Natural killer cell treated with Interleukin-12 subunit alpha and Interleukin-12 subunit beta and Interleukin-15 and Interleukin-18, amount 100 ng/mL, for 72 hours (primary cell): ENCODE measurements at regions not wholly inside any gene's neighbourhood (a gene's known extent, or its start where the extent isn't known, plus 50 kb on each side); places are given as distances from the start of the nearest gene placed in this dataset.

ENCODE experiments used
- ATAC-seq, 2 donors: fragments of 150-1000 bp; cut with Tn5 transposase in 1 of 2; sonication (Bioruptor Pico), chemical (Tn5 transposase) in 1 of 2; 2 replicates each; pipeline ENCODE4 v1.10.0; 2021
- DNase-seq: peaks from one replicate; pipeline ENCODE4 v3.0.0; 2022; ENCODE audit warnings: low spot score
- H3K27ac Mint-ChIP-seq, 2 donors: 1 replicate in 1 of 2; 2 replicates in 1 of 2; pipeline ENCODE4 v1.8.0; 2022; ENCODE audit warnings: mixed read lengths in 2 of 2, mild to moderate bottlenecking in 1 of 2, moderate library complexity in 1 of 2
- H3K27me3 Mint-ChIP-seq, 2 donors: 1 replicate in 1 of 2; 2 replicates in 1 of 2; pipeline ENCODE4 v1.8.0; 2022; ENCODE audit warnings: mixed read lengths in 2 of 2
- H3K36me3 Mint-ChIP-seq: one replicate; pipeline ENCODE4 v1.8.0; 2022; ENCODE audit warnings: mixed read lengths
- H3K4me1 Mint-ChIP-seq, 2 donors: 1 replicate in 1 of 2; 2 replicates in 1 of 2; pipeline ENCODE4 v1.8.0; 2022; ENCODE audit warnings: low read depth in 2 of 2, mixed read lengths in 2 of 2, mild to moderate bottlenecking in 1 of 2
- H3K4me3 Mint-ChIP-seq: one replicate; pipeline ENCODE4 v1.8.0; 2022; ENCODE audit warnings: mixed read lengths
- H3K9me3 Mint-ChIP-seq: 2 replicates; pipeline ENCODE4 v1.8.0; 2022; ENCODE audit warnings: mixed read lengths

DNA sequence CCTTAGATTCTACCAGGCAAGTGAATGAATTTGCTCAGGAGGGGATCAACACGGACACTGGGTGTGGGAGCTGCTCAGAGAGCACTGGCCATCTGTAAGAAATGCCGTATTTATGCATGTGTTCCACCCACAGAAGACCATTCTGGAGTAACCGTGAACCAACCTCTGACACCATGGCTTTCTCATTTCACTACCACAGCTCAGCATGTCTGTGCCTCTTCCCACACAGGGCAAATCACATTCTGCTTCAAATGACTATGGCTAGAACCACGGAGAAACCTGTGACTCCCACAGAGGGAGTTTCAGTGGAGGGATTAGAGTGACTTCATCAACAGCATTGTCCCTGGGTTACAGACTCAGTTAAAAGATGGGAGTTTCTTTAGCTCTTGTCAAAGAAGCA, 893.4 kb downstream of the XPNPEP1 start:
- no peak for DNase-seq
- ATAC-seq: no peak
- Mint-ChIP-seq H3K9me3 (peaks cover 7% of the 10 kb centered on the region), H3K27ac (no peak overlapping the region), H3K4me3 (no peak overlapping the region), H3K36me3 (no peaks in the 10 kb centered on the region), H3K4me1 (no peaks in the 10 kb centered on the region), H3K27me3 (no peaks in the 10 kb centered on the region)

GRCh38 chr10:109027534-109028185, 895.7 kb downstream of the XPNPEP1 start:
- Mint-ChIP-seq H3K9me3 (peaks cover 11% of the 10 kb centered on the region), H3K36me3 (no peaks in the 10 kb centered on the region), H3K27me3 (no peaks in the 10 kb centered on the region), H3K4me3 (no peak overlapping the region), H3K27ac (no peak overlapping the region), H3K4me1 (no peaks in the 10 kb centered on the region)
- ATAC-seq: no peak
- no peak for DNase-seq

DNA sequence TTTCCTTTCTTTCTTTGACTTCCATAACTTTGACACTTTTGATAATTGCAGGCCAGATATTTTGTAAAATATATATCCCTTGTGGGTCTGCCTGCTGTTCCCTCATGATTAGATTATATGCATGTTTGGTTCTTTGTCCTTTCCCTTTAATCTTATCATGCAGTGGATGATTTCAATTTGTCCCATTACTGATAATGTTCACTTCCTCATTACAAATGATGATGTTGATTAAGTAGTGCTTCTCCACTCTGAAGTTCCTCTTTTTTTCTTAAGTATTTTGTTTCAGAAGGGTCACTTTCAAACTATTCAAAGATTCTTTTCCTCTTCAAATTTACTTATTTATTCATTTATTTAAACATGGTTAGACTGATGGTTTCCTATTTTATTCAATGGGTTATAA, 898.1 kb downstream of the XPNPEP1 start:
- H3K27me3 Mint-ChIP-seq: no peaks in the 10 kb centered on the region
- ATAC-seq: no peak
- peaks cover 11% of the 10 kb centered on the region for H3K9me3 Mint-ChIP-seq
- no peaks in the 10 kb centered on the region for H3K36me3 Mint-ChIP-seq
- no peak for DNase-seq
- H3K27ac Mint-ChIP-seq: no peak overlapping the region
- no peaks in the 10 kb centered on the region for H3K4me1 Mint-ChIP-seq
- no peak overlapping the region for H3K4me3 Mint-ChIP-seq

GRCh38 chr10:109022417-109023049, 900.8 kb downstream of the XPNPEP1 start:
- Mint-ChIP-seq H3K4me1 (no peaks in the 10 kb centered on the region), H3K27ac (no peak overlapping the region), H3K9me3 (peaks cover 14% of the 10 kb centered on the region), H3K4me3 (no peak overlapping the region), H3K36me3 (no peaks in the 10 kb centered on the region), H3K27me3 (no peaks in the 10 kb centered on the region)
- ATAC-seq (no peak), DNase-seq (no peak)

DNA sequence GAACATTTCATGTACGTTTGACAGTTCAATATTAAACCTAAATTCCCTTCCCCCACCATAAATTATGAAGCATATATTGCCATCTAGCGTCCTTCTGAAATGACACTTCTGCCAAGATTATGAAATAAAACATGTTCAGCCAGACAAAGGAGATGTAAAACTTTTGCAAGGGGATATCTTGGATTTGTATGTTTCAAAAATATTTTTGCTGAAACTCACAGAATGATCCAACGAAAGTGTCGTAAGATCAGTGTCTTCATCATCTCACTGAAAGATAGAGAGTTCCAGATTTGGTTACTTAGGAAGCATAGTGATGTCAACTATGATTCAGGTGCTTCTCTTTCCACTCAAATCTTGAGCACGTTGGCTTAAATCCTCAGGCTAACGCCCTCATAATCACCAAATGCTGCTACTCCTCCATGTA, 904.3 kb downstream of the XPNPEP1 start:
- no peak overlapping the region for H3K27ac Mint-ChIP-seq
- H3K9me3 Mint-ChIP-seq: peaks cover 12% of the 10 kb centered on the region
- DNase-seq: no peak
- no peak for ATAC-seq
- H3K4me1 Mint-ChIP-seq: no peaks in the 10 kb centered on the region
- H3K27me3 Mint-ChIP-seq: no peaks in the 10 kb centered on the region
- no peak overlapping the region for H3K4me3 Mint-ChIP-seq
- H3K36me3 Mint-ChIP-seq: no peaks in the 10 kb centered on the region

DNA sequence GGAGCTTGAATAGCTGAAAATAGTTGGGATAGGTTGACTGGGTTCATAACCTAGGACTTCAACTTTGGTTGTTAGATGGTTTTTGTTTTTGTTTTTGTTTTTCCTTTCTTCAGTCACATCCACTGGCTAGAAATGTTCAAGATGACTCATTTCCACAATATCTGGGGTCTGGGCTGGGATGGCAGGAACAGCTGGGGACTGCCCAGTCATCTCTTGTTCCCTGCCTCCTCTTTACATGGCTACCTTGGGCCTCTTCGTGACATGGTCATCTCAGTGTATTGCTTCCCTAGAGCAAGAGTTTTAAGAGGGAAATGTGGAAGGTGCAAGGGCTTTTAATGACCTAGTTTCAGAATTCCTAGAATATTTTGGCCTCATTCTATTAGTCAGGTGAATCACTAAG, 915.8 kb downstream of the XPNPEP1 start:
- Mint-ChIP-seq H3K4me1 (no peaks in the 10 kb centered on the region), H3K27ac (no peak overlapping the region), H3K4me3 (no peak overlapping the region), H3K27me3 (no peaks in the 10 kb centered on the region), H3K9me3 (no peaks in the 10 kb centered on the region), H3K36me3 (no peaks in the 10 kb centered on the region)
- ATAC-seq (no peak), DNase-seq (no peak)

DNA sequence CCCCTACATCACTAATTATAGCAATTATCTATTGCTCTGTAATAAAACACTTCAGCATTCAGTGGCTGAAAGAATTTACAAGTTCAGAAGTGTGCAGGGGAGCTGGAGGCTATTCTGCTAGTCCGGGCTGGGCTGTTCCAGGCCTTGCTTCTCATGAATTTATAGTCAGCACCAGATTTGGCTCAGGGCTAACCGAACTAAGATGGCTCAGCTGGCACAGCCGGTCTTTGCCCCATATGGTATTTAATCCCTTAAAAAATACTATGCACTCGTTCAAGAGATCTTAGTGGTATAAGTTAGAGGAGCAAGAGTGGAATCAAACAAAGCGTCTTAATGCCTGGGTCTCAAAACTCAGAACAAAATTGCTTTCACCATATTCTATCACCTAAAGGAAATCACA, 932.9 kb downstream of the XPNPEP1 start:
- no peaks in the 10 kb centered on the region for H3K27me3 Mint-ChIP-seq

DNA sequence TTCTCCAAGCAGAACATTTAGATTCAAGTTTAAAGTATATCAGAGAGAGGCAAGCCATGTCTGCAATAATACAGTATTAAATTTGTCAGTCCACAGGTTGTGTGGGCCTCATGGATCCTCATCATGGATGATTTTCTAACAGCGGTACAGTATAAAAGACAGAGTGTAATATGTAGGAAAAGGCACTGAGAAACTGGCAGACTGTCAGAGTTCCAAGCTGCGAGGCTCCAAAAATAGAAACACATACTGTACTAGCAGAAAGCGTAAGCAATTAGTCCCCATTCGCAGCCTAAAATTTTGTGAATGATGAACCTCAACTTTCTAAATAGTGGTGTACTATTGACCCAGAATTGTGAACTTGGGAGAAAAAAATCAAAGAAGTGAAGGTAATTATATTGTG, 933.3 kb downstream of the XPNPEP1 start:
- no peak for ATAC-seq
- no peak for DNase-seq
- Mint-ChIP-seq H3K9me3 (peaks cover 29% of the 10 kb centered on the region), H3K36me3 (peaks cover 4% of the 10 kb centered on the region), H3K4me3 (no peak overlapping the region), H3K4me1 (no peaks in the 10 kb centered on the region), H3K27me3 (no peaks in the 10 kb centered on the region), H3K27ac (no peak overlapping the region)

More for the DNA sequence above, 932.9 kb downstream of the XPNPEP1 start:
- ATAC-seq (no peak), DNase-seq (no peak)
- Mint-ChIP-seq H3K9me3 (peaks cover 32% of the 10 kb centered on the region), H3K27ac (no peak overlapping the region), H3K4me3 (no peak overlapping the region), H3K4me1 (no peaks in the 10 kb centered on the region), H3K36me3 (peaks cover 4% of the 10 kb centered on the region)

GRCh38 chr10:108982159-108982558, 941.2 kb downstream of the XPNPEP1 start:
- ATAC-seq (no peak), DNase-seq (no peak)
- peaks cover 17% of the 10 kb centered on the region for H3K9me3 Mint-ChIP-seq
- no peaks in the 10 kb centered on the region for H3K27me3 Mint-ChIP-seq
- H3K36me3 Mint-ChIP-seq: peaks cover 12% of the 10 kb centered on the region
- H3K27ac Mint-ChIP-seq: no peak overlapping the region
- no peaks in the 10 kb centered on the region for H3K4me1 Mint-ChIP-seq
- no peak overlapping the region for H3K4me3 Mint-ChIP-seq

- Mint-ChIP-seq H3K27ac (no peak overlapping the region), H3K4me1 (no peaks in the 10 kb centered on the region), H3K4me3 (no peak overlapping the region), H3K27me3 (no peaks in the 10 kb centered on the region), H3K36me3 (peaks cover 20% of the 10 kb centered on the region), H3K9me3 (peaks cover 22% of the 10 kb centered on the region)
- no peak for ATAC-seq
- DNase-seq: no peak
Observed at GRCh38 chr10:108980869-108981268, 942.4 kb downstream of the XPNPEP1 start.

DNA sequence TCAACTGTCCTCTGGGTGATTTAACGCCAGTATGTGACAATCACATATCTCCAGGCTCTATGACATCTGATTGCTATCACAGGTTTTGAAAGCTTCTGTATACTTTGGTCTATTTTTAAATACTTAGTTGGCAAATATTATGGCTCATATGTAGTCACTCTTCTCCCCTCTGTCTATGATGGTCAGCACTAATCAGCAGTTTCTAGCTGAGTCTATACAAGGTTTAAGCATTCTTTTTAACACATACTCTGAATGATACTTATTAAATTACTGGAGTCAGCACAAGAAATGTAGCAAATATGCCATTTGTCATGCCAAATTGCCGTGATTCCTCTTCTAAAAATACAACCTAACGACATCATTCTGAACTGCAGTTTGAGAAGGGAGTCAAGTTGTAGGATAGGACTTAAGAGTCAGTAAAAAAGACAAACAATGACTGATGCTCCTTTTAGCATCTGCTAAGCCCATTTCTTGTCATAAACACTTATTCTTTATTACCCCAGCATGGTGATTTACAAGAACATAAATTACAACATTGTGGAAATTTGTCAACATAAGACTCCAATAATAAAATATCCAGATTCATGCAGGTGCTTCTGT, 947.8 kb downstream of the XPNPEP1 start:
- DNase-seq (no peak), ATAC-seq (no peak)
- Mint-ChIP-seq H3K27ac (no peak overlapping the region), H3K27me3 (no peaks in the 10 kb centered on the region), H3K4me1 (no peaks in the 10 kb centered on the region), H3K36me3 (peaks cover 8% of the 10 kb centered on the region), H3K9me3 (peaks cover 20% of the 10 kb centered on the region), H3K4me3 (no peak overlapping the region)

DNA sequence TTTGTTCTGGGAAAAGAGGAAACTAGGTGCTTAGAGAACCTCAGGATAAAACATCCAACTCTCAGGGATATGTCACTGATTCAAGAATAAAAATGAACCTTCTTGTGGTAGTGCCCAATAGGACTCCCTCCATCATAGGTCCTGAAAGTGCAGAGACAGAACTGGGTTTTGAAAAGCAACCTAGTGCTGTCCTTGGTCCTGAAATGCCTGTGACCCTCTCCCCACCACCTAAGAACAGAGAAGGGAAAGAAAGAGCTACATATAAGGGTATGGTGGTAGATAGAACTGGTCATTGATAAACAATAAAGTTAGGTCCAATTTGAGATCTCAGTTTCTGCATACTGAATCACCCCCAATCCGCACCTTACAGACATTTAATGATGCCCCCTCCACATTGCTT, 953.3 kb downstream of the XPNPEP1 start:
- Mint-ChIP-seq H3K4me1 (no peaks in the 10 kb centered on the region), H3K9me3 (peaks cover 14% of the 10 kb centered on the region), H3K36me3 (no peaks in the 10 kb centered on the region), H3K4me3 (no peak overlapping the region), H3K27me3 (no peaks in the 10 kb centered on the region), H3K27ac (no peak overlapping the region)
- DNase-seq (no peak), ATAC-seq (no peak)

DNA sequence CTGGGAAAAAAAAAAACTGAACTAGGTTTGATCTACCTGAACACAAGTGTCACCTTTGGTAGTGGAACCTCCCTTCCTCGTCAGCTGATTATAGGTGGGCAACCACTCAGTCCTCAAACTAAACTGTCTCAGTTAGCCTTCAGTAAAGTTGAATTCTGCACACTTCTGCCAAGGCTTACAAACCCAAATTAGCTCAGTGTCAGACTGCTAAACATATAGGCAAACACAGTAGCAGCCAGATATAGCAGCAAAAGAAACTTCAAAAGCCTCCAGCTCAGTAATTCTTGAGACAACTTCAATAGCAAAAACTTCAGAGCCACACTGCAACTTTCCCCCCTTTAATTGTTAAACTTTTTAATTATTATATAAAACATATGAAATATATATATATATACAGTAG, 956.9 kb downstream of the XPNPEP1 start:
- Mint-ChIP-seq H3K27me3 (no peaks in the 10 kb centered on the region), H3K4me3 (no peak overlapping the region), H3K9me3 (peaks cover 7% of the 10 kb centered on the region), H3K27ac (no peak overlapping the region), H3K36me3 (no peaks in the 10 kb centered on the region), H3K4me1 (no peaks in the 10 kb centered on the region)
- no peak for ATAC-seq
- no peak for DNase-seq

DNA sequence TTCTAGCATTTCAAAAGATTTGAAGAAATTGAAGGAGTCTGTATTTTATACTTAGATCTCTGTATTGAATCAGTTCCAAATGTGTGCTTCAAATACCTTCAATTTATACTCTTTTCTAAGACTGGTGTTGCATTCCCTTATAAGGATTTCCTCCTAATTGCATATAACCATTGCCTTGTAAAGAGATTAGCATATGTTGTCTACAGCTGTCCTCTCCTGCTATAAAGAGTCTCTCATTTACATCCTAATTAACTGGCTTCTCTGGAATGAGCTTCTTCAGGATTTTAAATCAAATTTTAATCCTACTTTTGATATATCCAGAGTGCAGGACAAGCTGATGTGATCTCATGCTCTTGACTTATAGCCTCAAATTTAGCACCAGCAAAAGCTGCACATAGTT, 957.3 kb downstream of the XPNPEP1 start:
- H3K27me3 Mint-ChIP-seq: no peaks in the 10 kb centered on the region

More for the DNA sequence above, 957.3 kb downstream of the XPNPEP1 start:
- Mint-ChIP-seq H3K9me3 (peaks cover 11% of the 10 kb centered on the region), H3K36me3 (no peaks in the 10 kb centered on the region), H3K4me3 (no peak overlapping the region), H3K27ac (no peak overlapping the region), H3K4me1 (no peaks in the 10 kb centered on the region)
- no peak for DNase-seq
- ATAC-seq: no peak
